Common myeloid progenitor, CD34-positive (primary cell): ENCODE measurements at regions not wholly inside any gene's neighbourhood (a gene's known extent, or its start where the extent isn't known, plus 50 kb on each side); places are given as distances from the start of the nearest gene placed in this dataset.
A peak's percentile ranks its signal among the peaks of the same experiment; 100 is the strongest.

Experiments
- CTCF ChIA-PET: fragments of 350-600 bp; sonication (Branson Sonifier 250); formaldehyde crosslinking; loops from one replicate; lab custom pipeline; 2021; ENCODE audit warnings: antibody characterized with exemption; lab: Charles Lee
- POLR2A ChIA-PET: fragments of 350-600 bp; sonication (Branson Sonifier 250); formaldehyde crosslinking; loops from one replicate; lab custom pipeline; 2021; ENCODE audit warnings: antibody characterized with exemption; lab: Charles Lee
- DNase-seq, 3 donors: peaks; one replicate each; pipeline versions ENCODE4 v3.0.0 to v3.0.0-alpha.2; 2013
- H3K27ac ChIP-seq, 2 experiments: 1 replicate in 1 of 2; 2 replicates in 1 of 2; pipeline ENCODE4 v1.7.0; 2013; ENCODE audit warnings: inconsistent platforms in 2 of 2, low read length in 2 of 2, mild to moderate bottlenecking in 2 of 2, low read depth in 1 of 2, moderate library complexity in 1 of 2; ENCODE audit not compliant: severe bottlenecking in 2 of 2, insufficient read depth in 1 of 2, poor library complexity in 1 of 2
- H3K27me3 ChIP-seq, 5 experiments: replicated peaks in 2 of 5; 1 replicate in 3 of 5; 2 replicates in 2 of 5; pipeline versions ENCODE4 v1.6.1 to v1.7.0; 2013; ENCODE audit warnings: low read length in 4 of 5, mild to moderate bottlenecking in 2 of 5, moderate library complexity in 2 of 5, inconsistent platforms in 1 of 5; ENCODE audit not compliant: insufficient read depth in 5 of 5, control insufficient read depth in 4 of 5
- H3K36me3 ChIP-seq, 4 experiments: 1 replicate in 2 of 4; 2 replicates in 2 of 4; pipeline versions ENCODE4 v1.6.1 to v1.7.0; 2013; ENCODE audit warnings: low read length in 3 of 4, control low read depth in 1 of 4, mild to moderate bottlenecking in 1 of 4; ENCODE audit not compliant: control insufficient read depth in 4 of 4, insufficient read depth in 4 of 4
- H3K4me1 ChIP-seq, 4 experiments: 1 replicate in 3 of 4; 2 replicates in 1 of 4; pipeline versions ENCODE4 v1.6.1 to v1.7.1; 2013; ENCODE audit warnings: low read length in 3 of 4, mild to moderate bottlenecking in 3 of 4, control low read depth in 1 of 4, inconsistent platforms in 1 of 4, moderate library complexity in 1 of 4; ENCODE audit not compliant: control insufficient read depth in 4 of 4, insufficient read depth in 4 of 4; ENCODE audit errors: control extremely low read depth in 1 of 4
- H3K4me3 ChIP-seq, 7 experiments: 1 replicate in 4 of 7; 2 replicates in 3 of 7; pipeline versions ENCODE4 v1.5.1 to v1.7.0; 2013; ENCODE audit warnings: mild to moderate bottlenecking in 7 of 7, low read length in 6 of 7, moderate library complexity in 6 of 7, inconsistent platforms in 2 of 7, low read depth in 2 of 7, control low read depth in 1 of 7; ENCODE audit not compliant: insufficient read depth in 4 of 7, control insufficient read depth in 1 of 7; ENCODE audit errors: extremely low read depth in 1 of 7
- H3K9me3 ChIP-seq, 5 experiments: 1 replicate in 4 of 5; 2 replicates in 1 of 5; pipeline versions ENCODE4 v1.6.1 to v1.7.1; 2013; ENCODE audit warnings: low read length in 4 of 5, mild to moderate bottlenecking in 2 of 5, inconsistent platforms in 1 of 5, low read depth in 1 of 5, moderate library complexity in 1 of 5; ENCODE audit not compliant: control insufficient read depth in 4 of 5, insufficient read depth in 2 of 5; ENCODE audit errors: control extremely low read depth in 1 of 5
- WGBS: methylation state at CpG from one replicate; pipeline ENCODE4 v1.1.5; 2013; ENCODE audit not compliant: insufficient coverage; 5-methylcytosine and 5-hydroxymethylcytosine counted together

GRCh38 chr1:219466766-219467165 is 146.1 kb downstream of the ZC3H11B start:
- Histone ChIP-seq H3K36me3 (no peaks in the 10 kb centered on the region), H3K27me3 (no peaks in the 10 kb centered on the region), H3K4me3 (no peak overlapping the region), H3K4me1 (no peaks in the 10 kb centered on the region), H3K9me3 (no peaks in the 10 kb centered on the region), H3K27ac (no peak overlapping the region)
- ChIA-PET CTCF (interaction anchor here (1.2 kb wide), 1 partner anchor 15 kb away, joined by 3 read pairs; no protein-coding TSS in a partner anchor), POLR2A (no interaction called here)
- DNase-seq = no peak

- DNase-seq = no peak
- POLR2A ChIA-PET = no interaction called here
- CTCF ChIA-PET = no interaction called here
- H3K4me3 ChIP-seq = no peak overlapping the region
- no peaks in the 10 kb centered on the region for H3K27me3 ChIP-seq
- H3K27ac ChIP-seq = no peak overlapping the region
- no peaks in the 10 kb centered on the region for H3K36me3 ChIP-seq
- 98% methylated on average over 4 of the region's 7 CpGs for WGBS
- H3K9me3 ChIP-seq = no peaks in the 10 kb centered on the region
- peaks cover 0 to 5% (median 0%) of the 10 kb centered on the region in 4 experiments for H3K4me1 ChIP-seq
Measured at GRCh38 chr1:219465212-219466093, 147.5 kb downstream of the ZC3H11B start.

GRCh38 chr1:219463636-219464035 is 149.3 kb downstream of the ZC3H11B start:
- no peak for DNase-seq
- Histone ChIP-seq H3K36me3 (no peaks in the 10 kb centered on the region), H3K4me1 (peaks cover 0 to 5% (median 0%) of the 10 kb centered on the region in 4 experiments), H3K4me3 (no peak overlapping the region), H3K9me3 (no peaks in the 10 kb centered on the region), H3K27ac (no peak overlapping the region), H3K27me3 (no peaks in the 10 kb centered on the region)
- 75% methylated on average over 4 of the region's 4 CpGs for WGBS
- CTCF ChIA-PET = no interaction called here
- POLR2A ChIA-PET = no interaction called here

GRCh38 chr1:219461981-219462400 is 150.9 kb downstream of the ZC3H11B start:
- Histone ChIP-seq H3K36me3 (no peaks in the 10 kb centered on the region), H3K4me1 (peaks cover 0 to 5% (median 0%) of the 10 kb centered on the region in 4 experiments), H3K4me3 (no peak overlapping the region), H3K27ac (no peak overlapping the region), H3K27me3 (no peaks in the 10 kb centered on the region), H3K9me3 (no peaks in the 10 kb centered on the region)
- WGBS = 100% methylated on average over 1 of the region's 1 CpG
- ChIA-PET CTCF (no interaction called here), POLR2A (no interaction called here)
- DNase-seq = no peak

- WGBS = 42% methylated on average over 7 of the region's 11 CpGs
- peak in 1 of 3 donors; percentile 0 for DNase-seq
Measured at GRCh38 chr1:219460896-219461815, 151.7 kb downstream of the ZC3H11B start.

GRCh38 chr1:219460081-219460895 is 152.6 kb downstream of the ZC3H11B start:
- WGBS = 93% methylated on average over 2 of the region's 2 CpGs
- Histone ChIP-seq H3K36me3 (no peaks in the 10 kb centered on the region), H3K27me3 (no peaks in the 10 kb centered on the region), H3K4me1 (peaks cover 0 to 5% (median 0%) of the 10 kb centered on the region in 4 experiments), H3K27ac (no peak overlapping the region), H3K9me3 (no peaks in the 10 kb centered on the region), H3K4me3 (no peak overlapping the region)
- no peak for DNase-seq
- ChIA-PET POLR2A (no interaction called here), CTCF (no interaction called here)

More at GRCh38 chr1:219460896-219461815, 151.7 kb downstream of the ZC3H11B start:
- no peaks in the 10 kb centered on the region for H3K27me3 ChIP-seq
- H3K27ac ChIP-seq = no peak overlapping the region
- ChIA-PET POLR2A (no interaction called here), CTCF (no interaction called here)
- peaks cover 0 to 5% (median 0%) of the 10 kb centered on the region in 4 experiments for H3K4me1 ChIP-seq
- no peaks in the 10 kb centered on the region for H3K36me3 ChIP-seq
- no peaks in the 10 kb centered on the region for H3K9me3 ChIP-seq
- no peak overlapping the region for H3K4me3 ChIP-seq
